Testis (tissue), 2 donors: ENCODE measurements at regions not wholly inside any gene's neighbourhood (a gene's known extent, or its start where the extent isn't known, plus 50 kb on each side); places are given as distances from the start of the nearest gene placed in this dataset.

Experiments
- DNase-seq: peaks from one replicate; pipeline ENCODE4 v3.0.0-alpha.2; 2019
- H3K27ac ChIP-seq, 2 donors: fragments of 200-600 bp; sonication (generic); one replicate each; pipeline ENCODE4 v1.5.1; 2019
- H3K27me3 ChIP-seq: fragments of 200-600 bp; sonication (generic); one replicate; pipeline ENCODE4 v1.5.1; 2019
- H3K36me3 ChIP-seq: fragments of 200-600 bp; sonication (generic); one replicate; pipeline ENCODE4 v1.5.1; 2017; ENCODE audit warnings: low read depth; ENCODE audit errors: missing control alignments
- H3K4me1 ChIP-seq: fragments of 200-600 bp; sonication (generic); one replicate; pipeline ENCODE4 v1.5.1; 2019
- H3K4me3 ChIP-seq, 2 donors: fragments of 200-600 bp; sonication (generic); one replicate each; pipeline ENCODE4 v1.5.1; 2017 to 2019
- H3K9me3 ChIP-seq: fragments of 200-600 bp; sonication (generic); one replicate; pipeline ENCODE4 v1.5.1; 2017
- POLR2A ChIP-seq: fragments of 450-650 bp; IDR thresholded peaks from one replicate; pipeline ENCODE4 v1.6.1; 2017; ENCODE audit warnings: antibody characterized with exemption, mild to moderate bottlenecking, moderate library complexity
- WGBS, 2 donors: methylation state at CpG; one replicate each; pipeline ENCODE4 v1.1.5; 2018; 5-methylcytosine and 5-hydroxymethylcytosine counted together
- intact Hi-C: fragments of 100-400 bp; cut with DNase I; formaldehyde crosslinking; loops from one replicate; pipeline ENCODE4 v1.15.1; 2023; ENCODE audit warnings: low total_unique reads
- TF ChIP-seq, protein P1 (sequence below), 3 experiments: fragments of 450-650 bp in 2 of 3; fragments of 200-600 bp in 1 of 3; sonication (generic) in 1 of 3; IDR thresholded peaks; one replicate each; pipeline ENCODE4 v1.5.1; 2016 to 2019; ENCODE audit warnings: antibody characterized with exemption in 3 of 3, mild to moderate bottlenecking in 2 of 3, moderate library complexity in 1 of 3

DNA sequence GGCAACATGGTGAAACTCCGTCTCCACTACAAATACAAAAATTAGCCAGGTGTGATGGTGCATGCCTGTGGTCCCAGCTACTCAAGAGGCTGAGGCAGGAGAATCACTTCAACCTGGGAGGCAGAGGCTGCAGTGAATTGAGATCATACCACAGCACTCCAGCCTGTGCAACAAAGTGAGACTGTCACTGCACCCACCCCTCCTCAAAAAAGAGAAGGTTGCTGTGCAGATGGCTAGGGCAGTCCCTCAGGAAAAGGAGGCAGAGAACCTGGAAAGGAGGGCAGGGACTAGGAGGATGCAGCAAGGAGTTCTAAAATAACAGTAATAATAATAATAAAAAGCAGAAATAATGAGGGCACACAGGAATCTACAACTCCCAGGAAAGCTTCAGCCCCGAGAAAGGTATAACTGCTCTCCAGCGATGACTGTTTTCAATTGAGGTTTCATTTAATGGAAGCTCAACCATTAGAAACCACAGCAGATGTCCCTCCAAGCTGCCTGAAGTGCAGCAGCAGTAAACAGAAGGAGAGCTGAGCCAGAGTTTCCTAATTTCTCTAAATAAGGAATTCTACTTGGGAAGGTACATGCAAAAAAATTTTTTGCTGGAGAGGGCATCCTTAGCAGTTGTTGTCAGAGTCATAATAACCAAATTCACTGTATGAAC lies 326.5 kb downstream of the GATA3 start:
- WGBS, 2 donors: 79 to 89% methylated on average over 3 of the region's 3 CpGs
- TF ChIP-seq, protein P1, sequence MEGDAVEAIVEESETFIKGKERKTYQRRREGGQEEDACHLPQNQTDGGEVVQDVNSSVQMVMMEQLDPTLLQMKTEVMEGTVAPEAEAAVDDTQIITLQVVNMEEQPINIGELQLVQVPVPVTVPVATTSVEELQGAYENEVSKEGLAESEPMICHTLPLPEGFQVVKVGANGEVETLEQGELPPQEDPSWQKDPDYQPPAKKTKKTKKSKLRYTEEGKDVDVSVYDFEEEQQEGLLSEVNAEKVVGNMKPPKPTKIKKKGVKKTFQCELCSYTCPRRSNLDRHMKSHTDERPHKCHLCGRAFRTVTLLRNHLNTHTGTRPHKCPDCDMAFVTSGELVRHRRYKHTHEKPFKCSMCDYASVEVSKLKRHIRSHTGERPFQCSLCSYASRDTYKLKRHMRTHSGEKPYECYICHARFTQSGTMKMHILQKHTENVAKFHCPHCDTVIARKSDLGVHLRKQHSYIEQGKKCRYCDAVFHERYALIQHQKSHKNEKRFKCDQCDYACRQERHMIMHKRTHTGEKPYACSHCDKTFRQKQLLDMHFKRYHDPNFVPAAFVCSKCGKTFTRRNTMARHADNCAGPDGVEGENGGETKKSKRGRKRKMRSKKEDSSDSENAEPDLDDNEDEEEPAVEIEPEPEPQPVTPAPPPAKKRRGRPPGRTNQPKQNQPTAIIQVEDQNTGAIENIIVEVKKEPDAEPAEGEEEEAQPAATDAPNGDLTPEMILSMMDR (IDR thresholded peaks at IDR 0.05): no peak
- no peak for TF ChIP-seq POLR2A
- no peak overlapping the region for H3K4me3 ChIP-seq
- no peaks in the 10 kb centered on the region for H3K27me3 ChIP-seq
- intact Hi-C loops: no loop called here
- H3K9me3 ChIP-seq: no peaks in the 10 kb centered on the region
- DNase-seq: no peak
- H3K27ac ChIP-seq: no peak overlapping the region
- H3K4me1 ChIP-seq: no peaks in the 10 kb centered on the region
- no peaks in the 10 kb centered on the region for H3K36me3 ChIP-seq

DNA sequence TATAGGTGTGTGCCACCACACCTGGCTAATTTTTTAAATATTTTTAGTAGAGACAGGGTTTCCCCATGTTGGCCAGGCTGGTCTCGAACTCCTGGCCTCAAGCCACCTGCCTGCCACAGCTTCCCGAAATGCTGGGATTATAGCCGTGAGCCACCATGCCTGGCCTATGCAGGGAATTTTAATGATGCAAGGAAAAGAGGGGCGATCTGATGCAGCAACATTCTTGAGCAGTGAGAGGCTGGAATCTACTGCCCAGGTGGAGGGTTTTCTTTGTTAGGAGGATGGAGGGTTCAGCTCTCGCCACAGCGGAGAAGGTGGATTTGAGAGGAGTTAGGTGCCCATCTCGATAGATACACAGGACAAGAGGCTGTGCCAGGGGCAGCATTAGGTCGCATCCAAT lies 332.3 kb downstream of the GATA3 start:
- TF ChIP-seq, protein P1 (IDR thresholded peaks at IDR 0.05): no peak
- TF ChIP-seq POLR2A: no peak
- Histone ChIP-seq H3K4me1 (no peaks in the 10 kb centered on the region), H3K4me3 (no peak overlapping the region), H3K27me3 (no peaks in the 10 kb centered on the region), H3K36me3 (no peaks in the 10 kb centered on the region), H3K27ac (no peak overlapping the region), H3K9me3 (no peaks in the 10 kb centered on the region)
- DNase-seq: no peak
- intact Hi-C loops: no loop called here
- 90% methylated on average over 8 of the region's 8 CpGs for WGBS, 2 donors

- 54 to 60% methylated on average over 2 of the region's 2 CpGs for WGBS, 2 donors
- no peak overlapping the region for H3K4me3 ChIP-seq
- H3K9me3 ChIP-seq: no peaks in the 10 kb centered on the region
- TF ChIP-seq POLR2A: no peak
- TF ChIP-seq, protein P1 (IDR thresholded peaks at IDR 0.05): no peak
- no peaks in the 10 kb centered on the region for H3K4me1 ChIP-seq
- H3K27ac ChIP-seq: no peak overlapping the region
- DNase-seq: no peak
- no peaks in the 10 kb centered on the region for H3K36me3 ChIP-seq
- intact Hi-C loops: no loop called here
- no peaks in the 10 kb centered on the region for H3K27me3 ChIP-seq
Measured at GRCh38 chr10:8389630-8390029, 335.1 kb downstream of the GATA3 start.

- TF ChIP-seq POLR2A: no peak
- TF ChIP-seq, protein P1 (IDR thresholded peaks at IDR 0.05): no peak
- no peaks in the 10 kb centered on the region for H3K4me1 ChIP-seq
- no peaks in the 10 kb centered on the region for H3K36me3 ChIP-seq
- DNase-seq: no peak
- WGBS, 2 donors: 81 to 83% methylated on average over 2 of the region's 2 CpGs
- no peaks in the 10 kb centered on the region for H3K9me3 ChIP-seq
- no peak overlapping the region for H3K4me3 ChIP-seq
- no peak overlapping the region for H3K27ac ChIP-seq
- intact Hi-C loops: no loop called here
- H3K27me3 ChIP-seq: no peaks in the 10 kb centered on the region
Measured at GRCh38 chr10:8392216-8392615, 337.7 kb downstream of the GATA3 start.

GRCh38 chr10:8393531-8393930 lies 339.0 kb downstream of the GATA3 start:
- Histone ChIP-seq H3K27me3 (no peaks in the 10 kb centered on the region), H3K36me3 (no peaks in the 10 kb centered on the region), H3K27ac (no peak overlapping the region), H3K4me1 (no peaks in the 10 kb centered on the region), H3K9me3 (no peaks in the 10 kb centered on the region), H3K4me3 (no peak overlapping the region)
- TF ChIP-seq, protein P1 (IDR thresholded peaks at IDR 0.05): no peak
- TF ChIP-seq POLR2A: no peak
- no peak for DNase-seq
- WGBS, 2 donors: 71 to 85% methylated on average over 2 of the region's 2 CpGs
- intact Hi-C loops: no loop called here
